ENCODE measurements at regions not wholly inside any gene's neighbourhood (a gene's known extent, or its start where the extent isn't known, plus 50 kb on each side); places are given as distances from the start of the nearest gene placed in this dataset.
"Not testable (repeated sequence)": the region's sequence is repeated elsewhere in the genome, so short reads cannot be mapped to it uniquely, and the experiment has no call there.

DNA sequence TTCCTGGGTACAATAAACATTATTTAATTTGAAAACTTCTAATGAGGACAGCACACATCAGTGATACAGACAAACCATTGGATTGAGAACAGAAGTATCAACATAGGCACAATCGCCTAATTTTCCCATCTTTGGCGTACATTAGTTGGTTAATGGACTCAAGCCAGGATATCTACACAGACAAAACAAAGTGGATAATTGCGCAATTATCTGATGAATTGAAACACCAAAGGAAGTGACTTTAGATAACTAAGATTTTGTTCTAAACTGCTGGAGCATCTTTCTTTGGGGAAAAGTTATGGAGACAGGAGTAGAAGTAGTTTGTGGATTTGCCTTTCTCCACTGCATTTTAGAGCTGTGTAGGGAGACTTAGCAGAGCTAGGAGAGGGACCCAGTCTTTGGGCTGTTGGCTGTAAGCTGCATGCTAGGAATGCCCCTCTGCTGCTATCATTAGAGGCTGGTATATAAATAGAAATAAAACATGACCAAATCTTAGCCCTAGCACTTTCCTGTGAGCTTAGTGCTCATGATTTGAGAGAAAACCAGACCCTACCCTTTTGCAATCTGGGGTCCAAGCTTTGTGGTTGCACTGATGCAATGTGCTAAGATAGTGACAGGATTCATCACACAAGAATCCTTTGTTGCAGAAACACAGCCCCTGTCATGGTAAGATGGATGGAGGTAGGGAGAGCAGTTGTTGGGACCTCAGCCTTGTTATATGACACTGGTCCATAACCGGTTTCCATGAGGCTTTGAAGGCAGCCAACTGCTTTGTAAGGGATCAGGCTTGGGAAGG lies 264.5 kb upstream of the PIK3C3 start:
- no peak for DNase-seq

DNA sequence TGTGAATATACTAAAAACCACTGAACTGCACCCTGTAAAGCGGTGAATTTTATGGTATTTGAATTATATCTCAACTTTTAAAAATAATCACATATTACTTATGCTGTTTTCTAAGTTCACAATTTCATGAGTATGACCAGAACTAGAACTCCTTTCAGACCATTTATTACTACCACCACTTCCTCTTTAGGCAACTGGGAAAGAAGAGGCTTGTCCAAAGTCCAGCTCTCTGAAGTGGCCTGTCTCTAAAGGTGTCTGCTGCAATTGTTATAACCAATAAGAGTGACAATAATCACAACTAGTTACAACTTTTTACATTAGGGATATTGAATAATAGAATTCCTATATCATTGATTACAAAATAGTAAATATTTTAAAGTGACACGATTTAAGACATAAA lies 267.9 kb upstream of the PIK3C3 start:
- no peak for DNase-seq

DNA sequence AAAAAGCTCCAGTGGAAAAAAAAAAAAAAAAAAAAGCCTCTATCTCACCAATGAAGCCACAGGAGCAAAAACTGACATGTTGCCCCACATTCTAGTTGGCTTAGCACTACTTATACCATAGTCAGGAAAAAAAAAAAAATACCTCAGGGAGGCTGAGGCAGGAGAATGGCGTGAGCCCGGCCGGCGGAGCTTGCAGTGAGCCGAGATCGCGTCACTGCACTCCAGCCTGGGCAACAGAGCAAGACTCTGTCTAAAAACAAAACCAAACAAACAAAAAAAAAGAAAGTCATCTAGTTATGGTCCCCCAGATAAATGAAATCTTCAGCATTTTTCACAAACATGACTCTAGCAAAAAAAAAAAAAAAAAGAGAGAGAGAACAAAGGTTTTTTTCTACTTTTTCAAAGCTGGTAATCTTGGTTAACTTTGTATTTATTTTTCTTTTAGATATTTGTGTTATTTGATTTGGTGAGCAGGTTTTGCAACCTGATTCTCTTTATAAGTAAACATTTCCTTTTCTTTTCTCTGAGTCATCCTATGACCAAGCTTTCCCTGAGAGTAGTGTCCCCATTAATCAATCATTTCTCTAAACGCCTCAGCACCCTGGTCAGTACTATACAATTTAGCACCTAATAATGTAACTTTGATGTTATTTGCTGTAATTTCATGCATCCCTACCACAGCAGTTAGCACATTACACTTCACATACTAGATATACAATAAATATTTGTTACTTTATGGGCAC lies 273.7 kb upstream of the PIK3C3 start:
- no peak for DNase-seq

DNA sequence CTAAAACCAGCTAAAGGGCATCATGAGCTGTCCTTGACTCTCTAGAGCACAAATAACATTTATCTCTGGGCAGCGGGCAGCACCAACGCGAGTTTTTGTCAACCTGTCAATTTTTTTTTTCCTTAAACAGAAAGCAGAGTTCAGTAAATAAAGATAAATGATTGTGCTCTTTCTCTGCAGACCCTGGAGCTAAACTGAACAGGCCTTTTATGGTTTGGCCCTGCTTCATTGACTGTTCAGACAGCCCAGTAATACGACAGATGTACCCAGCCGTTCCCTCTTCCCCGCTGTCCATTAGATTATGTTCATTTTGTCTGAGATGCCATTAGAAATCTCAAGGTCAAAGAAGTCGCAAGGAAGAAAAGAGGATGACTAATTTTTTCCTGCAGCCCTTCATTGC lies 280.5 kb upstream of the PIK3C3 start:
- DNase-seq = no peak

DNA sequence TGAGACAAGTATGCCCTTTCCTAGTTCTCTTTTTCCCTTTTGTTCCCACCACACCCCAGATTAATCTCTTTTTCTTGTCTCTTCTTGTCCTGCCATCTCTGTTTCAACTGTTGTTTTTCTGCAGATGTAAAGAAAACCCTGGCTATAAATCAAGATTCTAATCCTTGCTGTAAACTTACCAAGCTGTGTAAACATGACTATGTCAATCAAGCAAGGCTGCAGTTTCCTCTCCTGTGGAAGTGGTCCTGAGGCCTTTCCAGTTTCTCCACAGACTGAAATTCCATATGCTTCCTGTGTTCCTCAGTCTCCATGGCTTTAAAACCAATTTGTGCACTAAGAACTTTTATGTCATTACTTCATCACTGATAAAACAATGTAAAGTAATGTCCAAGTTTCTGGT lies 288.8 kb upstream of the PIK3C3 start:
- no peak for DNase-seq

- no peak for DNase-seq
Observed at GRCh38 chr18:41665210-41665609, 289.8 kb upstream of the PIK3C3 start.

- no peak for DNase-seq
Observed at GRCh38 chr18:41660654-41661053, 294.4 kb upstream of the PIK3C3 start.

DNA sequence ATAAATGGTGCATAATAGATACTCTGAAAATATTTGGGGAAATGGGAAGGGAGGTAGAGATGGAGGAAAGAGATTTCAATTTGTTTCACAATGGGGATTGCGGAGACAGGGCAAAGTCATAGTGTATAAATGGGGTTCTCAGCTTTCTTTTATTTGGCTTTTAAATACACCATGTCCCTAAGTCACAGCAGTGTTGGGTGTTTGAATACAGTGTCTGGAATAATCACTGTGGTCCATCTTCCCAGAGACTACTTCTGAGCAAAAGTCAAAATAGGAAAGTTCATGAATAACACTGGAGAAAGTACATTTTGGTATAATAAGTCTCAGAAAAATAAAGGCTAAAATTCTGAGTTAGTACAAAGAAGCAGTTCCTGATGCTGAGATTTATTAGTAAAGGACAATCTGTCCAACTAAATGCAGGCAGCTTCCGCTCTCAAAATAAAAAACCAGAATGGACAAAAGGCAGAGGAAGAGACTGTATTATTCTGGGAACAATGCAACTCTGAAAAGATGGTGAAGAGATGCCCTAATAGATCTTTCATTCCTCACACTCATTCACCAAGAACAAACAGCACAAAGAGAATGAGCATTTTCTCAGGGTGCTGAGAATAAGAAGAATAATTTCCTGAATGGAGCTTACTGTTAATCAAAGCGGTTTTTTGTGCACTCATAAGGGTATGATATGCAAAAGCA lies 295.4 kb upstream of the PIK3C3 start:
- DNase-seq = no peak

GRCh38 chr18:41657189-41657588 lies 297.8 kb upstream of the PIK3C3 start:
- no peak for DNase-seq

DNA sequence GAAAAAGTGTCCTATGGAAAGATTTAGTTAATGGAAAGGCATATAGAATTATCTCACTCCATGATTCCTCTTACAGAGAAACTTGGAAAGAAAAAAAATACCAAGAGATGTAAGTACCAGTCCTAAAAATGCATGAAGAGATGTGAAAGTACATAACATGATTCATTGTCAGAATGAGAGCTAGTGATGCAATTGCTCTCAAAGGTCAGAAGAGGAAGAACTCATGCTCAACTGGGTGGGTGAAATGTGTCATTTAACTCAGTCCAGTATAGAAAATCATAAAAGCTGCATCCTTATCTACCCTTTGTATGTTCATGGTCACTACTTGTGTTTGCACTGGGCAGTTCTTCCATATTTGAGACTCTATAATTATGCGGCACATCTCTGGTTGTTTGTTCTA lies 300.0 kb upstream of the PIK3C3 start:
- DNase-seq = no peak

DNA sequence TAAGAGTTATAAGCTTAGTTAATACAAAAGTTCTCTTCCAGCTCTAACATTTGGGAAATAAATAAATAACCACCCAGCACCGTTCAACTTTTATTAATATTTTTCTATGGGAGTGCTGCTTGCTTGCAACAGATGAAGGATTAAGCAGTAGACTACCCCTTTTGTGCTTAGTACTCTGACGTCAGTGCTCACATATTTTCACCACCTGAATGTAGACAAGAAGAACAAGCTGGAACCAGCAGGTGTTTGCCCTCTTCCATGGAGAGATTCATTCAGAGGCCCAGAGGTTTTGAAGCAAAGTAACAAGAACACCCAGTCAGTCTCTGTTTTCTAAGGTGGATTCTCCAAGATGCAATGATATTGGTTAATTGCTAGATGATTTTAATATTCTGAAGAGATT lies 307.1 kb upstream of the PIK3C3 start:
- no peak for DNase-seq

DNA sequence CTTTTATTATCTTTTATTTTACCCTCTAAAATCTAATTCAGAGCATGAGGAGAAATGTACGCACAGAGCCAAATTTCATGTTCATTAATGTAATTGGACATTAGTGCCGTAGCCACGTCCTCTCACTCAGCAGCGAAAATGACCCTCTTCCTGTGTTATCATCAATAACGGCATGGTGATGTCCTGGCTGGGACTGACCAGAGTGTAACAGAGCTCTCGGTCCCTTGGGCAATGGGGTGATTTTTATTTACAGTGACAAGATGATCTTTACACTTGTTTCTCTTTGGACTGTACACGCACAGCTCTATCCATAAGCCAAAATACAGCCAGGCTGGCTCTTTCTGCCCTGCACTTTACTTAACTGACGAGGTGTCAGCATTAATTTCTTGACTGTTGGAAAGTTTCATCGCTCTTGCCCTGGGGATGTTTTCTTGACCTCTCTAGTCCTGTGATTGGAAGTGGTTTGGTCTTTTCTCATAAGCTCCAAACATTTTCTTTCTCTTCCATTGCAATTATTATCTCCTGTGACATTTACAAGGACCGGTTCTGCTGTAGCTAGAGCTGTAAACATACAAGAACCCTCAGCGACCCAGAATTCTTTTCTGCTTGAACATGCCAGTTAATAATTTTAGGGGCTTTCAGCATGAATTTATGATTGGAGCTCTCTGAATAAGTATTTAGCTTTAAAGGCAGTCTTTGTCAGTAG lies 308.0 kb upstream of the PIK3C3 start:
- no peak for DNase-seq

- DNase-seq = no peak
Observed at GRCh38 chr18:41645589-41646360, 309.3 kb upstream of the PIK3C3 start.

DNA sequence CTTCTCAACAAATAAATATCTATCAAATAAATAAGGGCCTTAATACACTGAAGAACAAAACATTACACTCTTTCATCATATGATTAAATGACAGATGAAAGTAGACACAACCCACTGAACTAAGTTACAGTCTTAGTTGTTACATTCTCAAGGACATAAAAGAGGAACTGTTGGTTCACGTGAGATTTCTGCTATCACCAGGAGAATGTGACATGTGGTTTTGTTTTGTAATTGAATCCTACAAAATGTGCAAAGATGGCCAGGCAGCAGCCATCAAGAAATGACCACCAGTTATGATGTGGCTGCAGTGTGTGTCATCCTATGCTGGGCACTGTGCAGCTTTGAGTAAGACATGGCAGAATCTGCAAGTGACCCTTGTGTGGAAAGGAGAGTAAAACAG lies 310.6 kb upstream of the PIK3C3 start:
- no peak for DNase-seq

DNA sequence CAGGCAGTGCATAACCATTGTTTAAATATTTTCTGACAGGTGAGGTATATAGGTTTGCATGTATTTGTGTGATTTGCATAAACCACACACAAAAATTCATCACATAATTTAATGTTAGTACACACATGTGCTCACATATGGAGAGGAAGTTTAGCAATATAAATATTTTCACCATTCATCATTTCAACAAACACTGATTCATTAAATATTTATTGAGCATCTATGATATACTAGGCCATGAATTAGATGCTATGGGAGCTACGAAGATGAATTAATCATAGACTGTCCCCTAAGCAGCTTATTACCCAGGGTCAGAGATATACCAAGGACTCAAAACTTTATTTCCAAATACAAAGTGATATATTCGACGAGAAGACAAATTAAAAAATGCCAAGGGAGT lies 311.6 kb upstream of the PIK3C3 start:
- DNase-seq = no peak

- no peak for DNase-seq
Observed at GRCh38 chr18:41642756-41643155, 312.3 kb upstream of the PIK3C3 start.

- DNase-seq = no peak
Observed at GRCh38 chr18:41639218-41639617, 315.8 kb upstream of the PIK3C3 start.

GRCh38 chr18:41631723-41632285 lies 323.2 kb upstream of the PIK3C3 start:
- DNase-seq = not testable (repeated sequence)

- DNase-seq = no peak
Observed at GRCh38 chr18:41630232-41630886, 324.7 kb upstream of the PIK3C3 start.

GRCh38 chr18:41624460-41624859 lies 330.6 kb upstream of the PIK3C3 start:
- no peak for DNase-seq

DNA sequence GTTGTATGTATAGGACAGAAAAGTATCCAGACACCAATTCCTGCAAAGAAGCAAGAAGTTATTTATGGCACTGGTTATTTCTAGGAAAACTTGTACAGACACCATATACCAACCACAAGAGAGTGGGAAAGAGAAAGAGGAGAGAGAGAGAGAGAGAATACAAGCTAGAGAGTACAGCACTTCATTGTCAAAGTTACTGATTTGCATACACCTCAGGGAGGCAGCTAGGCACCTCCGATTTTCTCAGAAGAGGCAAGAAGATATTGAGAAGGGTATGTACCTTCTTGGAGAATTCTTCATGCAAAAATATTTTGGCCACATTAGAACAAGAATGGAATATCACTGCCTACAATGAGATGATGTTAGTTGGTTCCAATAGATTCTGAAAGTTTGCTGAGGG lies 333.9 kb upstream of the PIK3C3 start:
- no peak for DNase-seq

DNA sequence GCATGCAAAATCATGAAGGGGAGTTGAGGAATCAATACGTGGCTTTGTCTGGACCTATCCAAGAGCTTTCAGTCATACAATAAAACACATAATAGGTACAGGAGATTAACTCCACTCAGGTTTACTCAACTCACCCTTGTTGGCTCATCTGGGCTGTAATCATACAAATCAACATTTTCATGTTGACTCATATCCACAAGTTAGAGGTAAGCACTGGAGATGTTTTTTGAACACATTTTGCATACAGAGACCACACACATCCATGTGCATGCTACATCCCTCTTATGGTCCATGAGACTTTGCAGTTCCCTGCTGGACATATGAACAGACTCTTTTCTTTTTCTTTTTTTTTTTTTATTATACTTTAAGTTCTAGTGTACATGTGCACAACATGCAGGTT lies 336.9 kb upstream of the PIK3C3 start:
- no peak for DNase-seq
